Upper lobe of left lung (tissue), 4 donors: ENCODE measurements at regions not wholly inside any gene's neighbourhood (a gene's known extent, or its start where the extent isn't known, plus 50 kb on each side); places are given as distances from the start of the nearest gene placed in this dataset.

Experiments used
- CTCF ChIP-seq, 6 experiments: fragments of 450-650 bp in 4 of 6; fragments of 200-600 bp in 2 of 6; sonication (generic) in 2 of 6; IDR thresholded peaks; one replicate each; pipeline ENCODE4 v1.5.1; 2016 to 2019; ENCODE audit warnings: antibody characterized with exemption in 6 of 6
- POLR2A ChIP-seq, 4 donors: fragments of 450-650 bp; IDR thresholded peaks; one replicate each; pipeline ENCODE4 v1.5.1; 2016 to 2017; ENCODE audit warnings: antibody characterized with exemption in 4 of 4, mild to moderate bottlenecking in 2 of 4
- POLR2AphosphoS5 ChIP-seq, 2 donors: sonication (generic); formaldehyde crosslinking; IDR thresholded peaks; one replicate each; pipeline ENCODE4 v1.5.1; 2017; ENCODE audit warnings: antibody characterized with exemption in 2 of 2

GRCh38 chr1:193868425-193868824 is 682.0 kb upstream of the B3GALT2 start:
- no peak for TF ChIP-seq CTCF (IDR thresholded peaks at IDR 0.05)
- no peak for TF ChIP-seq POLR2A (IDR thresholded peaks at IDR 0.05)
- no peak for TF ChIP-seq POLR2AphosphoS5 (IDR thresholded peaks at IDR 0.05)
